IPS DF 6.9 (cell line): ENCODE measurements at regions not wholly inside any gene's neighbourhood (a gene's known extent, or its start where the extent isn't known, plus 50 kb on each side); places are given as distances from the start of the nearest gene placed in this dataset.

Experiments used
- DNase-seq: peaks from one replicate; pipeline ENCODE4 v3.0.0-alpha.2; 2013; ENCODE audit warnings: low read depth, low spot score
- H3K27ac ChIP-seq: one replicate; pipeline ENCODE4 v1.5.1; 2013; ENCODE audit warnings: low read length, control low read depth
- H3K27me3 ChIP-seq: 2 replicates; pipeline ENCODE4 v1.6.1; 2013; ENCODE audit warnings: mild to moderate bottlenecking, low read length; ENCODE audit not compliant: control insufficient read depth, insufficient read depth
- H3K36me3 ChIP-seq: 2 replicates; pipeline ENCODE4 v1.6.1; 2013; ENCODE audit warnings: low read length; ENCODE audit not compliant: control insufficient read depth, insufficient read depth
- H3K4me1 ChIP-seq: 2 replicates; pipeline ENCODE4 v1.6.1; 2013; ENCODE audit warnings: low read length; ENCODE audit not compliant: control insufficient read depth, insufficient read depth
- H3K4me3 ChIP-seq: 2 replicates; pipeline ENCODE4 v1.5.1; 2013; ENCODE audit warnings: mild to moderate bottlenecking, low read length
- H3K9me3 ChIP-seq: 2 replicates; pipeline ENCODE4 v1.6.1; 2013; ENCODE audit warnings: low read length, inconsistent platforms; ENCODE audit not compliant: control insufficient read depth, insufficient read depth
- WGBS: extraction: QIAGEN DNeasy Blood & Tissue Kit; methylation state at CpG from one replicate; pipeline ENCODE4 v1.1.7; 2013; ENCODE audit warnings: mixed read lengths, missing lambda C conversion rate; ENCODE audit not compliant: insufficient read length, insufficient coverage; 5-methylcytosine and 5-hydroxymethylcytosine counted together

DNA sequence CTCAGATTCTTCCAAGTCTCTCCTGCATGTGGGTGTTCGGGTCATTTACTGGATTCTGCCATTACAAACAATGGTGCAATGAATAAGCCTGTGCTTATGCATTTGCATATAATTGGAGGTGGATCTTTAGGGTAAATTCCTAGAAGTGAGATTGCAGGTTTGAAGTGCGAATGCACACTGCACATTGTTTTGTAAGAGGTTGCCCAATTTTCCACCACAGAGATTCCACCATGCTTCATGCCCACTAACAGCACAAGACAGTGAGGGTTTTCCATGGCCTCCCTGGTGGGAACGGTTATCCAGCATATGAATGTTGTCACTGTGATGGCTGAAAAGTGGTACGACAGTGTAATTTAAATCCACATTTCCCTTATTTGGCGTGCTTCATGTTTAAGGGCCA, 178.8 kb upstream of the PMEPA1 start:
- H3K27ac ChIP-seq = no peak overlapping the region
- no peaks in the 10 kb centered on the region for H3K9me3 ChIP-seq
- H3K4me3 ChIP-seq = no peak overlapping the region
- DNase-seq = no peak
- no peaks in the 10 kb centered on the region for H3K36me3 ChIP-seq
- no CpG with 5 or more reads among the region's 5 CpGs for WGBS
- no peaks in the 10 kb centered on the region for H3K4me1 ChIP-seq
- H3K27me3 ChIP-seq = no peaks in the 10 kb centered on the region

DNA sequence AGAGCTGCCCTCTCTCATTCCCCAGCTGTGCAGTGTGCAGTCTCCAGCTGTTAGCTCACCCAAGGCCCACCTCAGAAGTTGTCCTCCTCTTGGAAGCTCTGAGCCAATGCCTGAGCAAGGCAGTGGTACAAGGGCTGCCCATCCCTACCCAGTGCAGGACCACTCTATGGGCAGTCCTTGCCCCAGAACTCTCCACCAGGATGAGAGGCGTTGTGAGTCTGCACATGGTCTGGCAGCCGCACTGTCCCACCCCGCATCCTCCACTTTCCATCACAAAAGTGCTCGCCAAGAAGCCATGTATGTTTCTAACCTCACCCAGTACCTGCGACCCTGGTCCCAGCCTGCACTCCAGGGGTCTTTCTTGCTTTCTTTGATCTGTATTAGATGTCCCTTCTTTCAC, 175.1 kb upstream of the PMEPA1 start:
- DNase-seq = no peak
- Histone ChIP-seq H3K27me3 (no peaks in the 10 kb centered on the region), H3K9me3 (no peaks in the 10 kb centered on the region), H3K36me3 (no peaks in the 10 kb centered on the region), H3K4me3 (no peak overlapping the region), H3K27ac (no peak overlapping the region), H3K4me1 (no peaks in the 10 kb centered on the region)
- WGBS = no CpG with 5 or more reads among the region's 5 CpGs

DNA sequence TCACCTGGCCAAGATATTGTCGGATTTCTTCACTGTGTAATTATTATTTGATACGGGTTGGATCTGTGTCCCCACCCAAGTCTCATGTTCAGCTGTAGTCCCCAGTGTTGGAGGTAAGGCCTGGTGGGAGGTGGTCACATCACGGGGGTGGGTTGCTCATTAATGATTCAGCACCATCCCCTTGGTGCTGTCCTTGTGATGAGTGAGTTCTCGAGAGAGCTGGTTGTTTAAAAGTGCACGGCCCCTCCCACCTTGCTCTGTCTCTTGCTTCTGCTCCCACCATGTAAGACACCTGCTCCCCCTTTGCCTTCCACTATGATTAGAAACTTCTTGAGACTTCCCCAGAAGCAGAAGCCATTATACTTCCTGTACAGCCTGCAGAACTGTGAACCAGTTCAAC, 173.9 kb upstream of the PMEPA1 start:
- Histone ChIP-seq H3K9me3 (no peaks in the 10 kb centered on the region), H3K36me3 (no peaks in the 10 kb centered on the region), H3K4me3 (no peak overlapping the region), H3K27me3 (no peaks in the 10 kb centered on the region), H3K27ac (no peak overlapping the region), H3K4me1 (no peaks in the 10 kb centered on the region)
- WGBS = no CpG with 5 or more reads among the region's 5 CpGs
- DNase-seq = no peak

DNA sequence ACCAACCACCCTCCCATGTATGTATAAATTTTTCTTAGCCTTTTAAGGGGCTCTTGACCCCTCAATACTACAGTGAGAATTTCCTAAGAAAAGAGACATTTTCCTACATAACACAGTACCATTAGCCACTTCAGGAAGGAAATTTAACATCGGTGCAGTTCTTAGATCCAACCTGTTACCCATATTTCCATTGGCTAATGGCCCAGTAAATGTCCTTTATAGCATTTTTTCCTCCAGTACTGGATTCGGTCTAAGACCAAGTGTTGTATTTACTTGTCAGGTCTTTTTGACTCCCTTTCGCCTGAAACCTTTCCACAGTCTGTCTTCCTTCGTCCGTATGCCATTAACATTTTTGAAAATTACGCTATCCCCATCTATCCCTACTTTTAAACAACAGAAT, 173.4 kb upstream of the PMEPA1 start:
- 100% methylated on average over 3 of the region's 6 CpGs for WGBS
- no peak overlapping the region for H3K27ac ChIP-seq
- H3K4me3 ChIP-seq = no peak overlapping the region
- no peaks in the 10 kb centered on the region for H3K27me3 ChIP-seq
- H3K9me3 ChIP-seq = no peaks in the 10 kb centered on the region
- H3K4me1 ChIP-seq = no peaks in the 10 kb centered on the region
- no peaks in the 10 kb centered on the region for H3K36me3 ChIP-seq
- no peak for DNase-seq

DNA sequence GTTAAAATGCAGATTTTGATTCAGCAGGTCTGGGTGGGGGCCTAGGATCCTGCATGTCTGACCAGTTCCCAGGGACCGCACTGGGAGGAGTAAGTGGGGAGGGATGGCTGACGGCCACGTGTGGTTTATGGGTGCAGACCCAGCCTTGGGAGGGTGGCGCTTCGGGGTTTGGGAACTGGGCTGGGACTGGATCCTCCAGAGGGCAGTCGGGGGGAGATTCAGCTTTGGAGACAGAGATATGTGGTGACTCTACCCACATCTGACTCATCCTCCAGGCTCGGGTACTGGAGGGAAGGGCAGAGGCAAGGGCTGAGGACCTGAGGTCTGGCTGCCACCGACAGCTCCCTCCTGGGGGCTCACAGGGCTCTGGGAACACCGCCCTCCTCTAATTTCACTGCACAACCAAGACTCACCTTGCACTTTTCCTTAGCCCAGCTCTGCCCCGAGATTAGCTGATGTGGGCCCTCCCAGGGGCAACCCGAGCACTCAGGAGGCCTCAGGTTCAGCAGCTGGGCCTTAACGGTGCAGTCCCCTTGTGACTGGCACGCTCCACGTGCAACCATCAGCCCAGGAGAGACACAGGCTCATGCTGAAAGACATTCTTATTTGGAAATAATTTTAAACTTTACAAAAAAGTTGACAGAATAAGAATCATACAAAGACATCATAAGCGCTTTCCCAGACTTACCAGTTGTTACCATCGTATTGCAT, 172.8 kb upstream of the PMEPA1 start:
- Histone ChIP-seq H3K36me3 (no peaks in the 10 kb centered on the region), H3K4me1 (no peaks in the 10 kb centered on the region), H3K27ac (no peak overlapping the region), H3K27me3 (no peaks in the 10 kb centered on the region), H3K9me3 (no peaks in the 10 kb centered on the region), H3K4me3 (no peak overlapping the region)
- no peak for DNase-seq
- WGBS = no CpG with 5 or more reads among the region's 16 CpGs

DNA sequence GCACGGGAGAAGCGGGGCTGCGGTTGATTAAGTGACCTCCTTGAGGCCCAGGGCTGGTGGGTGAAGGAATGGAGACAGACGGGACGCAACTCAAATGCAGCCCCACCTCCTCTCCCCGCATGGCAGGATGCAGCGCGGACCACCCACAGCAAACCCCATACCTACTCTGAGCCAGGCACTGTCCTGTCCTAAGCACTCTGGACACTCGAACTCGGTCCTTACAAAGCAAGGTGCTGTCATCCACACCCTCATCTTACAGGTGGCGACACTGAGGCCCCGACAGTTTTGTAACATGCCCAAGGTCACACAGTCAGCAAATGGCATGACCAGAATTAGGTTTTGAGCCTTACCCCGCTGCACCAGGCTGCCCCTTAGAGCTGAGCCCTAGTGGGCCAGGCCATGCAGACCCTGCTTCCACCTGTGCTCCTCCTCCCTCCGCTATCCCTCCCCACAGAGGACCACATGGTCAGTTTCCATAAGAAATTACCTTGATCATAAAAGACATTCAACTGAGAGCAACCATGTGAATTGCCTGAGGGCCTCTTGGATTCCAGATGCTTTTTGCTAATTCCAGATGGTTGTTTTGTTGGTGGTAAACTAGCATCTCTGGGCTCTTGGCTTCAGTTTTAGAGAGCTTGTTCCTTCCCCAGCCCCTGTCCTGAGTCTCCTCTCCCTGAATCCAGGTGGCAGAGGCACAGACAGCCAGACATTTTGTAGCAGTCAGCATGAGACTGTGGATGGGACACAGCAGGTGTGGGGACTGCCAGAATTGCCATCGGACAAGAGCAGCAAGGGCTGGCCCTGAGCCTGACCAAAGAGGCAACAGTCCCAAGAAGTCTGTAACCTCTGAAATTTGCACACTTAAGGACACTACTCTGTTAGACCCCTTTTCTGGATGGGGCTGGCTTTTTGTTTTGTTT, 171.9 kb upstream of the PMEPA1 start:
- WGBS = no CpG with 5 or more reads among the region's 15 CpGs
- no peak for DNase-seq
- H3K27ac ChIP-seq = no peak overlapping the region
- H3K4me1 ChIP-seq = no peaks in the 10 kb centered on the region
- no peaks in the 10 kb centered on the region for H3K27me3 ChIP-seq
- H3K4me3 ChIP-seq = no peak overlapping the region
- no peaks in the 10 kb centered on the region for H3K36me3 ChIP-seq
- H3K9me3 ChIP-seq = no peaks in the 10 kb centered on the region

DNA sequence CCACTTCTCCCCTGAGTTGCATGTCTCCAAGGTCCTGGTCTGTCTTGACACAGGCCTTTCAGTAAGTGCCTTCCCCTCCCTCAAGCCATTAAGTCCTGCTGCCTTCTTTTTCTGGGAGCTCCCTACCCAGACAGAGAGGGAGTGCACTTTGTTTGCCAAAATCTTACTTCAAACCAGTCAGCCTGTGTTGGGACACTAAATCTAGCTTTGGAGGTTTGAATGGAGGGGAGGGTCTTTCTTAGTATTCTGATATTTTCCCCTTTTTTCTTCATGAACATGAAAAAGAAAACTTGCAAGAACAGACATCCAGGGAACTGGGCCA, 170.7 kb upstream of the PMEPA1 start:
- Histone ChIP-seq H3K36me3 (no peaks in the 10 kb centered on the region), H3K27ac (no peak overlapping the region), H3K9me3 (no peaks in the 10 kb centered on the region), H3K4me1 (no peaks in the 10 kb centered on the region), H3K4me3 (no peak overlapping the region), H3K27me3 (no peaks in the 10 kb centered on the region)
- DNase-seq = no peak

DNA sequence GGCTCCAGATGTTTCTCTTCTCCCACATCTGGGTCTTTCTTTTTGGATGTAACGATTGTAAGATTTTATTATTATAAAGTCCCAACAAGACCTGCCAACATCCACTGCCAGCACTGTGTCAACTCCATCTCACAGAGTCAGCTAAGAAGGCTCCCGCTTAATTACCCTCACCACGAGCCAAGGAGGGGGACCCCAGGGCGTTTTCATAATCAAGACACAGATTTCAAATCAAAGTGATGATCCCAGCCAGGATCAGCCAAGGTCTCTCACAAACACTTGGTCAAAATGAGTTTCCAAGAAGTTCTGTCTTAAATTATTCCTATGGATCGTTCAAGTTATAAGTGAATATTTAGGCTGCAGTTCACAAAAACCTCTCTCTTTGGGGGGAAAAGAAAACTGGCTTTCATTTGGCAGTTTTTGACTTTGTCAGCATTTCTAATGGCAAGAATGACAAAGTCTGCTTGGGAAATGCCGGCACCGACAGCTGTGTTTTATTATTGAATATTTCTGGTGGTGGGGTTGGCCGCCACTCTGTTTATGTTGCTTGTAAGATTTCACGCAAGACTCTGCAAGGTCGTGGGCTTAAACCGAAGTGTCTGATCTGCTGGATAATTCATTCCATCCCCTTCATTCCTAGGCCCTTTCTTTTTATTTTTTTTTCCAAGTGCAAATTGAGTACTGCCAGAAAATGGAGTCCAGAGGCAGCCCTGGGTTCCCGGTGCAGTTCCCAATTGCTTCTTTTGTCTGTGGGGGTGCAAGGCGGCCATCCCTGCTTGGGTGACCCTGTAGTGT, 170.2 kb upstream of the PMEPA1 start:
- H3K4me3 ChIP-seq = no peak overlapping the region
- DNase-seq = no peak
- H3K27me3 ChIP-seq = no peaks in the 10 kb centered on the region
- H3K9me3 ChIP-seq = no peaks in the 10 kb centered on the region
- H3K4me1 ChIP-seq = no peaks in the 10 kb centered on the region
- no CpG with 5 or more reads among the region's 13 CpGs for WGBS
- no peaks in the 10 kb centered on the region for H3K36me3 ChIP-seq
- no peak overlapping the region for H3K27ac ChIP-seq

DNA sequence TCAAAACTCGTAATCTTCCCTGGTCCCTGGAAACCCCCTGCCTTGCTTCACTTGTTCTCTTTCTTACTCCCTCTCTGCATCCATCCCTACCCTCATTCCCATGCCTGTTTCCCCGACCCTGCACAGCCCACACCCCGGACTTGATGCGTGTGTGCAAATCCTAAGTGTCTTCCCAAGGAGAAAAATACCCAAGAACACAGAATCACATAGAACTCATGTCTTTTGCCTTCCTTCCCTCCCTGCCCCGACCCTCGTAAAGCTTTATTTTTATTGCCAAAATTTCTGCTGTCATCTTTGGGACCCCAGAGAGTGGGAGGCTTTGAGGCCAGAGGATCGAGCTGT, 169.6 kb upstream of the PMEPA1 start:
- H3K4me1 ChIP-seq = no peaks in the 10 kb centered on the region
- H3K36me3 ChIP-seq = no peaks in the 10 kb centered on the region
- H3K9me3 ChIP-seq = no peaks in the 10 kb centered on the region
- no peak overlapping the region for H3K27ac ChIP-seq
- no CpG with 5 or more reads among the region's 7 CpGs for WGBS
- DNase-seq = no peak
- H3K4me3 ChIP-seq = no peak overlapping the region
- no peaks in the 10 kb centered on the region for H3K27me3 ChIP-seq

DNA sequence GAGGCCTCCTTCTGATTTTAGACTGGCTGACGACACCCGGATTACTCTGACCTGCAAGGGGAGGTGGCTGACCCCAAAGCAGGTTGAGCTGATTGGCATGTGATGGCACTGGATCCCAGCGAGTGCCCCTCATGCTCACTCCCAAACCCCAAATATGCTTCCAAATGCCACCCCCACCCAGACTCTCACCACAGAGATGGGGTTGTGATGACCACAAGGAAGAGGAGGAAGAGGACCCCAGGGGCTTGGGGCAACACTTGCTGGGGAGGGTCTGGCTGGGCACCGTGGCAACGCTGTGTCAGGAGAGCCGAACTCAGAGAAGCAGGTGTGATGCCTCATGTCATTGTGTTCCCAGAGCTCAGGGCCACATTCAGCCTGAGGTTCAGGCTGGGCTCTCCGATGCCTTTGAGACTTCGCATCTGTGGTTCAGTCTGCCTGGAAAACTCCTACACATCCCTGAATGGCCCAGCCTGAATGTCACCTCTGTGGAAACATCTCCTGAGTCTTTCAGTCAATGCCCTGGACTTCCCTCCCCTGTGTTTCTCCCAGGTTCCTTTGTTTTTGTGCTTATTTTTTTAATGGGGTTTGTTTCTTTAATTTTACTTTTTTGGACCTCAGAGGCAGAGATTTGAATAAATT, 169.1 kb upstream of the PMEPA1 start:
- no peaks in the 10 kb centered on the region for H3K9me3 ChIP-seq
- H3K4me1 ChIP-seq = no peaks in the 10 kb centered on the region
- H3K36me3 ChIP-seq = no peaks in the 10 kb centered on the region
- no peak overlapping the region for H3K4me3 ChIP-seq
- no peak overlapping the region for H3K27ac ChIP-seq
- WGBS = no CpG with 5 or more reads among the region's 8 CpGs
- H3K27me3 ChIP-seq = no peaks in the 10 kb centered on the region
- DNase-seq = no peak
